Endothelial cell of umbilical vein (primary cell): ENCODE measurements at regions not wholly inside any gene's neighbourhood (a gene's known extent, or its start where the extent isn't known, plus 50 kb on each side); places are given as distances from the start of the nearest gene placed in this dataset.

Experiments
- BruUV-seq: library from RNA; stranded (reverse); fragments of 400-500 nt; replicated peaks from 2 replicates; lab custom pipeline; 2021; lab: Mats Ljungman, UMichigan
- CTCF ChIA-PET: fragments of 300-600, 350-600 bp; sonication (Branson Sonifier 250); formaldehyde crosslinking; loops from one replicate; lab custom pipeline; 2021; ENCODE audit warnings: antibody characterized with exemption, inconsistent platforms; lab: Charles Lee
- POLR2A ChIA-PET: fragments of 300-600, 350-600 bp; sonication (Branson Sonifier 250); formaldehyde crosslinking; loops from one replicate; lab custom pipeline; 2021; ENCODE audit warnings: antibody characterized with exemption, inconsistent platforms; lab: Charles Lee
- DNase-seq: peaks from one replicate; pipeline ENCODE4 v3.0.0-alpha.2; 2011; ENCODE audit warnings: low read depth, low spot score
- FAIRE-seq: peaks from 2 replicates; lab custom pipeline; 2011; peaks lifted over from hg19 to GRCh38; lab: Jason Lieb, UNC
- H2AFZ ChIP-seq: 2 replicates; pipeline ENCODE4 v1.6.0; 2012; ENCODE audit warnings: low read depth, low read length, control low read depth, inconsistent platforms
- H3K27ac ChIP-seq: 2 replicates; pipeline ENCODE4 v1.5.1; 2011; ENCODE audit warnings: low read depth, mild to moderate bottlenecking, control low read depth, low read length, moderate library complexity; ENCODE audit not compliant: insufficient read depth
- H3K27me3 ChIP-seq, 2 experiments: 2 replicates each; pipeline versions ENCODE4 v1.6.0 to v1.6.1; 2011; ENCODE audit warnings: low read length in 2 of 2, mixed read lengths in 1 of 2; ENCODE audit not compliant: control insufficient read depth in 2 of 2, insufficient read depth in 2 of 2
- H3K36me3 ChIP-seq, 2 experiments: 2 replicates in 1 of 2; 3 replicates in 1 of 2; pipeline ENCODE4 v1.5.1; 2011; ENCODE audit warnings: low read length in 2 of 2, mild to moderate bottlenecking in 1 of 2, moderate library complexity in 1 of 2; ENCODE audit not compliant: control insufficient read depth in 2 of 2, insufficient read depth in 2 of 2; ENCODE audit errors: extremely low read depth in 1 of 2
- H3K4me1 ChIP-seq: 3 replicates; pipeline ENCODE4 v1.5.1; 2011; ENCODE audit warnings: mild to moderate bottlenecking, low read length; ENCODE audit not compliant: control insufficient read depth, insufficient read depth; ENCODE audit errors: extremely low read depth
- H3K4me2 ChIP-seq: 2 replicates; pipeline ENCODE4 v1.6.1; 2011; ENCODE audit warnings: low read length, control low read depth, mixed read lengths; ENCODE audit not compliant: insufficient read depth
- H3K4me3 ChIP-seq, 3 experiments: fragments of 200-600 bp in 1 of 3; sonication (generic), shearing (Covaris generic) in 1 of 3; replicated peaks in 1 of 3; 2 replicates each; pipeline ENCODE4 v1.5.1; 2011 to 2016; ENCODE audit warnings: control low read depth in 3 of 3, low read length in 3 of 3, mild to moderate bottlenecking in 2 of 3, inconsistent platforms in 1 of 3, low read depth in 1 of 3, moderate library complexity in 1 of 3; ENCODE audit not compliant: insufficient read depth in 1 of 3
- H3K79me2 ChIP-seq: 2 replicates; pipeline ENCODE4 v1.6.0; 2012; ENCODE audit warnings: low read length, inconsistent platforms; ENCODE audit not compliant: control insufficient read depth, insufficient read depth
- H3K9ac ChIP-seq: replicated peaks from 2 replicates; pipeline ENCODE3; 2011; ENCODE audit warnings: low read length, control low read depth; ENCODE audit not compliant: insufficient read depth; ENCODE audit errors: extremely low read depth
- H3K9me1 ChIP-seq: replicated peaks from 3 replicates; pipeline ENCODE4 v1.6.0; 2011; ENCODE audit warnings: mild to moderate bottlenecking, low read length; ENCODE audit not compliant: control insufficient read depth, insufficient read depth; ENCODE audit errors: extremely low read depth
- H3K9me3 ChIP-seq: replicated peaks from 2 replicates; pipeline ENCODE4 v1.5.1; 2012; ENCODE audit warnings: low read length, inconsistent platforms; ENCODE audit not compliant: control insufficient read depth, insufficient read depth
- H4K20me1 ChIP-seq: replicated peaks from 2 replicates; pipeline ENCODE3; 2011; ENCODE audit warnings: mild to moderate bottlenecking, low read length; ENCODE audit not compliant: control insufficient read depth, insufficient read depth; ENCODE audit errors: extremely low read depth
- CTCF ChIP-seq, 2 donors: IDR thresholded peaks; 1 replicate in 1 of 2; 2 replicates in 1 of 2; pipeline ENCODE4 v1.5.1; 2011; ENCODE audit warnings: low read length in 2 of 2, mild to moderate bottlenecking in 2 of 2, moderate library complexity in 2 of 2, control low read depth in 1 of 2, inconsistent platforms in 1 of 2, low read depth in 1 of 2; ENCODE audit not compliant: insufficient read depth in 1 of 2; ENCODE audit errors: extremely low read depth in 1 of 2
- EZH2 ChIP-seq: IDR thresholded peaks from 2 replicates; pipeline ENCODE4 v1.6.1; 2012; ENCODE audit warnings: borderline replicate concordance, low read depth, mild to moderate bottlenecking, moderate library complexity, low read length, inconsistent platforms; ENCODE audit not compliant: severe bottlenecking
- FOS ChIP-seq: IDR thresholded peaks from 2 replicates; pipeline ENCODE4 v1.6.1; 2011; ENCODE audit warnings: mild to moderate bottlenecking, low read length, moderate library complexity, borderline replicate concordance; ENCODE audit not compliant: insufficient read depth
- GATA2 ChIP-seq: IDR thresholded peaks from 2 replicates; pipeline ENCODE4 v1.7.0; 2011; ENCODE audit warnings: low read depth, mild to moderate bottlenecking, moderate library complexity, mixed read lengths, low read length; ENCODE audit not compliant: insufficient read length, insufficient read depth
- JUN ChIP-seq: IDR thresholded peaks from 2 replicates; pipeline ENCODE4 v1.6.1; 2011; ENCODE audit warnings: borderline replicate concordance, low read depth; ENCODE audit not compliant: insufficient read length, insufficient read depth
- MAX ChIP-seq: IDR thresholded peaks from 2 replicates; pipeline ENCODE4 v1.6.1; 2011; ENCODE audit not compliant: insufficient read depth, insufficient read length
- MYC ChIP-seq: IDR thresholded peaks from one replicate; pipeline ENCODE4 v1.6.1; 2011; ENCODE audit warnings: mild to moderate bottlenecking, low read depth, low read length
- POLR2A ChIP-seq: IDR thresholded peaks from 2 replicates; pipeline ENCODE4 v1.6.1; 2012; ENCODE audit warnings: low read depth, mild to moderate bottlenecking, control low read depth, low read length
- POLR2AphosphoS5 ChIP-seq: IDR thresholded peaks from 2 replicates; pipeline ENCODE4 v1.6.1; 2012; ENCODE audit warnings: low read depth, mild to moderate bottlenecking, control low read depth, low read length, moderate library complexity; ENCODE audit not compliant: insufficient read depth
- dilution Hi-C: fragments of 300-500 bp; cut with MboI; formaldehyde crosslinking; loops from one replicate; pipeline ENCODE4 v1.15.0; 2019; ENCODE audit warnings: low sequenced_read_pairs; ENCODE audit not compliant: extremely low pct_ligation_motif_present
- intact Hi-C: fragments of 100-400 bp; cut with micrococcal nuclease; formaldehyde crosslinking; loops from one replicate; pipeline ENCODE4 v1.10.0; 2022

GRCh38 chr6:48714699-48715098, 603.7 kb upstream of the PTCHD4 start:
- intact Hi-C loops = no loop called here
- no TSS peak for BruUV-seq
- dilution Hi-C loops = no loop called here
- Histone ChIP-seq H3K4me1 (no peaks in the 10 kb centered on the region), H3K9ac (no peak overlapping the region), H3K79me2 (no peaks in the 10 kb centered on the region), H3K36me3 (no peaks in the 10 kb centered on the region), H4K20me1 (no peaks in the 10 kb centered on the region), H3K4me3 (no peak overlapping the region), H3K4me2 (no peak overlapping the region), H3K27ac (no peak overlapping the region), H3K27me3 (no peaks in the 10 kb centered on the region), H3K9me3 (no peaks in the 10 kb centered on the region), H3K9me1 (no peaks in the 10 kb centered on the region), H2AFZ (no peak overlapping the region)
- DNase-seq (no peak), FAIRE-seq (no peak)
- TF ChIP-seq FOS = no peak
- no peak for TF ChIP-seq CTCF (IDR thresholded peaks at IDR 0.05; ENCODE audit: extremely low read depth in 1 of 2, insufficient read depth in 1 of 2, low read depth in 1 of 2, low read length in 2 of 2)
- TF ChIP-seq JUN = no peak
- ChIA-PET POLR2A (no interaction called here), CTCF (interaction anchor here (0.8 kb wide), 1 partner anchor 51 kb away, joined by 3 read pairs; no protein-coding TSS in a partner anchor)

GRCh38 chr6:48714250-48714649, 603.3 kb upstream of the PTCHD4 start:
- FAIRE-seq (no peak), DNase-seq (no peak)
- Histone ChIP-seq H2AFZ (no peak overlapping the region), H3K27ac (no peak overlapping the region), H3K79me2 (no peaks in the 10 kb centered on the region), H3K36me3 (no peaks in the 10 kb centered on the region), H3K9ac (no peak overlapping the region), H3K27me3 (no peaks in the 10 kb centered on the region), H3K4me2 (no peak overlapping the region), H3K9me1 (no peaks in the 10 kb centered on the region), H3K4me3 (no peak overlapping the region), H3K9me3 (no peaks in the 10 kb centered on the region), H4K20me1 (no peaks in the 10 kb centered on the region), H3K4me1 (no peaks in the 10 kb centered on the region)
- TF ChIP-seq POLR2A (no peak), MAX (no peak), FOS (no peak), CTCF (IDR thresholded peaks at IDR 0.05; ENCODE audit: extremely low read depth in 1 of 2, insufficient read depth in 1 of 2, low read depth in 1 of 2, low read length in 2 of 2) (no peak), MYC (no peak), JUN (no peak), EZH2 (no peak), GATA2 (no peak), POLR2AphosphoS5 (no peak)
- ChIA-PET POLR2A (no interaction called here), CTCF (interaction anchor here (0.8 kb wide), 1 partner anchor 51 kb away, joined by 3 read pairs; no protein-coding TSS in a partner anchor)
- dilution Hi-C loops (no loop called here), intact Hi-C loops (no loop called here)
- no TSS peak for BruUV-seq
